HCT116 (cell line): ENCODE measurements at regions not wholly inside any gene's neighbourhood (a gene's known extent, or its start where the extent isn't known, plus 50 kb on each side); places are given as distances from the start of the nearest gene placed in this dataset.

ENCODE experiments used
- ATAC-seq: fragments of 200-7000 bp; cut with Tn5 transposase; 2 replicates; pipeline ENCODE4 v1.9.1; 2020; ENCODE audit warnings: mild to moderate bottlenecking, moderate library complexity
- BruUV-seq: library from RNA; stranded (reverse); fragments of 400-500 nt; replicated peaks from 2 replicates; lab custom pipeline; 2021; lab: Mats Ljungman, UMichigan
- CTCF ChIA-PET: fragments of 300-600 bp; sonication (Branson Sonifier 250); formaldehyde crosslinking; loops from one replicate; lab custom pipeline; 2021; ENCODE audit warnings: antibody characterized with exemption; lab: Charles Lee
- POLR2A ChIA-PET: fragments of 300-600, 350-600 bp; sonication (Branson Sonifier 250); formaldehyde crosslinking; loops from one replicate; lab custom pipeline; 2021; ENCODE audit warnings: antibody characterized with exemption; lab: Charles Lee
- RAD21 ChIA-PET, 2 experiments: fragments of 300-600 bp; sonication (Branson Sonifier 250); formaldehyde crosslinking; loops; one replicate each; lab custom pipeline; 2023; ENCODE audit warnings: low total read pairs in 2 of 2; ENCODE audit not compliant: uncharacterized antibody in 2 of 2, unreplicated experiment in 2 of 2, low non-redundant PET in 1 of 2; lab: Charles Lee
- DNase-seq: peaks from one replicate; pipeline ENCODE4 v3.0.0-alpha.2; 2010; ENCODE audit warnings: low read depth, low spot score
- H2AFZ ChIP-seq: fragments of 200-600 bp; shearing (Covaris generic), sonication (generic); 2 replicates; pipeline ENCODE4 v1.6.1; 2017; ENCODE audit warnings: low read depth, mixed run types, mixed read lengths, antibody characterized with exemption, low read length; ENCODE audit not compliant: poor library complexity, severe bottlenecking
- H3K27ac ChIP-seq: 2 replicates; pipeline ENCODE4 v1.5.1; 2012; ENCODE audit warnings: low read depth, low read length
- H3K27me3 ChIP-seq: fragments of 200-600 bp; sonication (generic); 2 replicates; pipeline ENCODE4 v1.6.1; 2016; ENCODE audit warnings: mixed run types, low read length, mixed read lengths; ENCODE audit not compliant: insufficient read depth
- H3K36me3 ChIP-seq, 2 experiments: fragments of 200-500 bp in 1 of 2; fragments of 200-600 bp in 1 of 2; sonication (Bioruptor generic) in 1 of 2; sonication (generic) in 1 of 2; 2 replicates each; pipeline versions ENCODE4 v1.5.1 to v1.6.1; 2014 to 2016; ENCODE audit warnings: low read length in 2 of 2, inconsistent platforms in 1 of 2, mixed read lengths in 1 of 2, mixed run types in 1 of 2; ENCODE audit not compliant: insufficient read depth in 2 of 2, control insufficient read depth in 1 of 2
- H3K4me1 ChIP-seq, 2 experiments: fragments of 200-600 bp in 1 of 2; sonication (generic) in 1 of 2; 2 replicates each; pipeline versions ENCODE4 v1.5.1 to v1.6.1; 2012 to 2017; ENCODE audit warnings: low read length in 2 of 2, inconsistent platforms in 1 of 2, mild to moderate bottlenecking in 1 of 2, mixed read lengths in 1 of 2, mixed run types in 1 of 2, moderate library complexity in 1 of 2; ENCODE audit not compliant: insufficient read depth in 2 of 2, control insufficient read depth in 1 of 2
- H3K4me2 ChIP-seq: fragments of 200-600 bp; sonication (generic); 2 replicates; pipeline ENCODE4 v1.6.1; 2017; ENCODE audit warnings: mixed run types, low read length, mixed read lengths
- H3K4me3 ChIP-seq, 2 experiments: fragments of 200-600 bp in 1 of 2; sonication (generic) in 1 of 2; replicated peaks in 1 of 2; 2 replicates each; pipeline ENCODE4 v1.5.1; 2011 to 2016; ENCODE audit warnings: low read length in 2 of 2, control low read depth in 1 of 2, low read depth in 1 of 2, mild to moderate bottlenecking in 1 of 2, mixed read lengths in 1 of 2, mixed run types in 1 of 2
- H3K79me2 ChIP-seq: fragments of 200-600 bp; sonication (generic); 2 replicates; pipeline ENCODE4 v1.6.1; 2017; ENCODE audit warnings: mild to moderate bottlenecking, mixed run types, low read length, moderate library complexity, mixed read lengths; ENCODE audit not compliant: insufficient read depth
- H3K9ac ChIP-seq: fragments of 200-600 bp; sonication (generic); 2 replicates; pipeline ENCODE4 v1.6.1; 2016; ENCODE audit warnings: low read length, mixed read lengths
- H3K9me2 ChIP-seq: fragments of 200-600 bp; sonication (generic), shearing (Covaris generic); 2 replicates; pipeline ENCODE4 v1.6.1; 2017; ENCODE audit warnings: mixed run types, mild to moderate bottlenecking, moderate library complexity; ENCODE audit not compliant: insufficient read depth
- H3K9me3 ChIP-seq, 2 experiments: fragments of 200-500 bp in 1 of 2; fragments of 200-600 bp in 1 of 2; sonication (Bioruptor generic) in 1 of 2; sonication (generic) in 1 of 2; 2 replicates each; pipeline ENCODE4 v1.6.1; 2014 to 2017; ENCODE audit warnings: low read length in 2 of 2, mixed read lengths in 2 of 2, inconsistent platforms in 1 of 2, low read depth in 1 of 2, mild to moderate bottlenecking in 1 of 2, mixed run types in 1 of 2, moderate library complexity in 1 of 2; ENCODE audit not compliant: control insufficient read depth in 1 of 2, insufficient read depth in 1 of 2
- H4K20me1 ChIP-seq: fragments of 200-600 bp; sonication (generic), shearing (Covaris generic); 2 replicates; pipeline ENCODE4 v1.6.1; 2017; ENCODE audit warnings: mixed run types, mild to moderate bottlenecking, moderate library complexity; ENCODE audit not compliant: insufficient read depth
- ATF3 ChIP-seq: IDR thresholded peaks from 2 replicates; pipeline ENCODE4 v1.6.1; 2012
- CBX3 ChIP-seq: IDR thresholded peaks from 2 replicates; pipeline ENCODE4 v1.6.1; 2012; ENCODE audit warnings: low read depth
- CTCF ChIP-seq, 3 experiments: fragments of 200-600 bp in 1 of 3; sonication (generic) in 1 of 3; IDR thresholded peaks in 2 of 3; conservative IDR thresholded peaks in 1 of 3; 2 replicates each; pipeline ENCODE4 v1.5.1; 2012 to 2017; ENCODE audit warnings: low read depth in 2 of 3, low read length in 2 of 3, antibody characterized with exemption in 1 of 3, borderline replicate concordance in 1 of 3, control low read depth in 1 of 3, mild to moderate bottlenecking in 1 of 3, mixed read lengths in 1 of 3, mixed run types in 1 of 3, moderate library complexity in 1 of 3; ENCODE audit not compliant: insufficient read depth in 1 of 3
- EGR1 ChIP-seq: IDR thresholded peaks from 2 replicates; pipeline ENCODE4 v1.6.1; 2012; ENCODE audit warnings: low read depth
- EZH2 ChIP-seq: fragments of 200-600 bp; sonication (generic); IDR thresholded peaks from 2 replicates; pipeline ENCODE4 v1.6.1; 2017; ENCODE audit warnings: antibody characterized with exemption, mixed run types
- EZH2phosphoT487 ChIP-seq: fragments of 200-600 bp; IDR thresholded peaks from 2 replicates; pipeline ENCODE4 v1.6.1; 2018; ENCODE audit warnings: antibody characterized with exemption, borderline replicate concordance
- JUND ChIP-seq: IDR thresholded peaks from 2 replicates; pipeline ENCODE4 v1.6.1; 2012
- POLR2AphosphoS5 ChIP-seq: IDR thresholded peaks from 2 replicates; pipeline ENCODE4 v1.6.1; 2011; ENCODE audit warnings: mild to moderate bottlenecking, low read depth, low read length, moderate library complexity
- SIN3A ChIP-seq: IDR thresholded peaks from 2 replicates; pipeline ENCODE4 v1.6.1; 2012; ENCODE audit warnings: low read depth
- SRF ChIP-seq: IDR thresholded peaks from 2 replicates; pipeline ENCODE4 v1.6.1; 2012; ENCODE audit warnings: low read depth
- ZBTB33 ChIP-seq: IDR thresholded peaks from 2 replicates; pipeline ENCODE4 v1.6.1; 2011; ENCODE audit warnings: mild to moderate bottlenecking, low read length, moderate library complexity; ENCODE audit not compliant: insufficient replicate concordance; ENCODE audit errors: extremely low read depth
- ZFX ChIP-seq: fragments of 450-650 bp; IDR thresholded peaks from 2 replicates; pipeline ENCODE4 v1.6.1; 2017
- intact Hi-C: fragments of 100-400 bp; cut with micrococcal nuclease; formaldehyde crosslinking; loops from 2 replicates; pipeline ENCODE4 v1.10.0; 2022

DNA sequence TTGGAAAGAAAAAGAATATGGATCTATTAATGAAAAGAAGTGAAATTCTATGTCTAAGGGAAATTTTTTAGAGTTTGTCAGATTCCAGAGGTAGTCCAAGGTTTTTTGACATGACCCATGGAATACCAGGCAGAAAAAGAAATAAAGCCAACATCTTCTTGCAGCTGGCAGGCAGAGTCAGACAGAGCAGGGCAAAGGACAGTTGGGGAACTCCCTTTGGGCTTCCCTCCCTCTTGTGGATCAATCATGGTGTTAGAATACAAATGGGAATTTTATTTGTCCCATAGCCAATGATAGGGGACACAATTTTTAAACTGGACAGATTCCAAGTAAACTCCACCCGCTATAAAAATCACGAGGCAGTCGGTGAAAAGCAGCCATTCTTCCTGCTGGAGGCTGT lies 92.1 kb upstream of the TAB2 start:
- Histone ChIP-seq H3K4me3 (no peak overlapping the region), H3K4me1 (peaks cover 5 to 7% of the 10 kb centered on the region in 2 experiments; a peak in 2 of 4 replicates), H2AFZ (no peak overlapping the region), H4K20me1 (no peaks in the 10 kb centered on the region), H3K9ac (no peak overlapping the region), H3K79me2 (no peaks in the 10 kb centered on the region), H3K9me3 (no peaks in the 10 kb centered on the region), H3K9me2 (no peaks in the 10 kb centered on the region), H3K27ac (no peak overlapping the region), H3K27me3 (no peaks in the 10 kb centered on the region), H3K36me3 (no peaks in the 10 kb centered on the region), H3K4me2 (no peak overlapping the region)
- POLR2A ChIA-PET: no interaction called here
- ATAC-seq (no peak), DNase-seq (no peak)
- RAD21 ChIA-PET: no interaction called here
- no peak for TF ChIP-seq JUND
- no peak for TF ChIP-seq POLR2AphosphoS5
- no peak for TF ChIP-seq SRF
- TF ChIP-seq ATF3: no peak
- no peak for TF ChIP-seq ZBTB33
- no peak for TF ChIP-seq ZFX
- TF ChIP-seq EZH2phosphoT487: no peak
- TF ChIP-seq EGR1: no peak
- no peak for TF ChIP-seq EZH2
- TF ChIP-seq SIN3A: no peak
- no peak for TF ChIP-seq CBX3
- no peak for TF ChIP-seq CTCF (IDR thresholded peaks at IDR 0.05 in 2 of 3, conservative IDR thresholded peaks at IDR 0.05 in 1 of 3; ENCODE audit: borderline replicate concordance in 1 of 3, insufficient read depth in 1 of 3, low read depth in 2 of 3, low read length in 2 of 3)
- intact Hi-C loops: no loop called here
- CTCF ChIA-PET: no interaction called here
- no TSS peak for BruUV-seq
